DMS53 (cell line): ENCODE measurements at regions not wholly inside any gene's neighbourhood (a gene's known extent, or its start where the extent isn't known, plus 50 kb on each side); places are given as distances from the start of the nearest gene placed in this dataset.

Source experiments
- DNase-seq: peaks from one replicate; lab custom pipeline; 2025; lab: John Stamatoyannopoulos, UW

DNA sequence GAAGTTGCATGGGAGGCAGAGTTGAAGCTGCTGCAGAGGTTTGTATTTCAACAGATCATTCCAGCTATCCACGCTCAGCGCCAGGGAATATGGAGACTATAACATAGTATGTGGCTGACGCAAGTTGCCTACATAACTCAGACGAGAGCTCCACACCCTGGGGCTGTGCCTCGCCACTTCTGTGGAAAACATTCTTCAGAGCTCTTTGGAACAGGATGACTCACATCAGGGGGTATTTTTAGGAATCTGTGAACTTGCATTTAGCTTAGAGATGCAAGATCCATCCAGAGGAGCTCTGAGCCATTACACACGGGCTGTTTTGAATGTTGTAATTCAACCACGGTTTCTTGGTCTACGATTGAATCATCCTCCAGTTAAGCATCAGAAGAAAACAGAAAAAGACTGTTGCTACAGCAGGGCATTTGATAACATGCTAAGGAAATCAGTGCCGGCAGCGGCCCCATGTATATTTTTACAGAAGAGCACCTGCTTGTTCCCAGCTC is 481.5 kb upstream of the AKR1E2 start:
- no peak for DNase-seq

DNA sequence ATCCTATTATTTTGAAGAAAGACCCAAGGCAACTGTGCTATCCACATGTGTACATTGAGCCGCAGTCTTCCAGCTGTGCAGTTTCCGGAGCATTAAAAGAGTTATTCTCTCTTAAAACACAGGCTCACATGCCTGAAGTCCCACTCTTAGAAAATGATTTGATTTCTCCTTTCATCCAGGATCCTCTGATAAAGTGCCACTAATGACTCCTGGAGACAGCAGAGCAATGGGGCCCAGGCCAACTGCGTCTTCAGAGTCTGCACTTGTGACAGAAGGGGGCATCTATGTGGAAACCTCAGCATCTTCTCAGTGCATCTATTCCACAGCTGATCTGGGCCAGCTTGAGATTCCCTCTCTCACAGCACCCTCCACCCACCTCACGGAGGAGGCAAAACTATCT is 482.1 kb upstream of the AKR1E2 start:
- no peak for DNase-seq

DNA sequence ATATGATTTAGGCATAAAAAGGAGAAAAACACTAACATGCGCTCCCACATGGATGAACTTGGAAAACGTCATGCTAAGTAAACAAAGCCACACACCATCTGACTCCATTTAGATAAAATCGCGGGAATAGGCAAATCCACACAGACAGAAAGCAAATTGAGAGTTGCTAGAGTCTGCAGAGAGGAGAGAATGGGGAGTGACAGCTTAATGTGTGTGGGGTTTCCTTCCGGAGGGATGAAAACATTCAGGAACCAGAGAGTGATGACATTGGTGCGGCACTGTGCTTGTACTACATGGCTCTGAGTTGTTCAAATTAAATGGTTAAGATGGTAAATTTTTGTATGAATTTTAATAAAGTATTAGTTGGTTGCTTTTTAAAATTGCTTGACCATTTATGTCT is 482.9 kb upstream of the AKR1E2 start:
- no peak for DNase-seq

DNA sequence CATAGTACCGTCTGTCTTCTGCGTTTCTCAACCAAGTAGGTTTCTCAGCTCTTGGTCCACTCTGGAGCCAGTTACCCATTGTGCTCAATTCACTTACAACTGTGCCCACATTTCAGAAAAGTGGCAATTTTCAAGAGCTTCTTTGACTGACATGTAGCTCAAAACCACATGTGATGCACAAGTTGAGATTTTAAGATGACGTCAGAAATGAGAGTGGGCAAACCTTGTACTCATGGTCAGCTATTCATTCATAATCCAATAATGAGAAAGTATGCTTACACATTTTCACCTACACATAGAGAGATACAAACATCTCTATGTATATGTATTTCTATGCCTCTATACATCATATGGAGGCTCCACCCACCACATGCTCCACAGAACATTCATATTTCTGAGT is 487.2 kb upstream of the AKR1E2 start:
- no peak for DNase-seq

DNA sequence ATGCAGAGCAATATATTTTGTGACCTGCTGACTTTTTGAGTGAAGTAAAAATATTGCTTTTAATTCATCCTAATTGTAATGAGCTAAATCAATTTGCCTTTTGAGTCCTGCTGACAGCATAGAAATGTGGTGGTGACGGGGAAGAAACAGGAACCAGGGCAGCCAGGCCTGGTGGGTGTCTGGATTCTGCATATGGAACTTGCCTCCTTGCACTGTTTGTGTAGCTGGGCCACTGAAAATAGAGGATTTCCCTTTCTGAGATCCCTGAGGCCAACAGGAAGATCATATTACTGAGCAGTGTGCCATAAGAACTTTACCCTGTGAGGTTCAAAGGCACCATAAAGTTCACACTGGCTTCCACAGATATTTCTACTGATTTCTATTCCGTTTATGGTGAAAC is 488.4 kb upstream of the AKR1E2 start:
- DNase-seq = no peak

DNA sequence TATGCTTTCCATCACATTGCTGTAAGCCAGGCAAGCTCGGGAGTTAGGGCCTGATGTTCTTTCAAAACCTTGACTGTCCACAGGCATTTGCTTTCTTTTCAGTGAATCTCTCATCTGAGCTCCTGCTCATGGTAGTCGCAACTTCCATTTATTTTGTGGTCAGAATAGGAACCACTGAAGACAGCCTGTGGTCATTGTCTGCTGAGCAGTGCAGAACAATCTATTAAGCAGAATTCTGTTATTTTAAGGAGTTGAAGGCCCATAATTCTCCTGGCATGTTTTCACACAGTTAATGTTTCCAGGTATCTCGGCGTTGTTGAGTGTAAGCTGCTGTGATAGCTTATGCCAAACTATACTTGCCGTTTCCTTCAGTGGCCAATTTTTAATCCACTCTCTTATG is 491.1 kb upstream of the AKR1E2 start:
- no peak for DNase-seq

DNA sequence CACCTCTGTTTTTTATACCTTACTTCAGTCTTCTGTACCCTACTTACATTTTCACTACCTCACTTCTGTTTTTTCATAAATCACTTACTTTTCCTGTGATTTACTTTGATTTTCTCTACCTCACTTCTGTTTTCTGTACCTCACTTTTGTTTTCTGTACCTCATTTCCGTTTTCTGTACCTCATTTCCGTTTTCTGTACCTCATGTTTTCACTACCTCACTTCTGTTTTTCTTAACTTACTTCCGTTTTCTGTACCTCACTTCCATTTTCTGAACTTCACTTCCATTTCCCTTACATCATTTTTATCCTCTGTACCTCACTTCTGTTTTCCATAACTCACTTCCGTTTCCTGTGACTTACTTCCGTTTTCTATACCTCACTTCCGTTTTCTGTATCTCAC is 492.0 kb upstream of the AKR1E2 start:
- no peak for DNase-seq

DNA sequence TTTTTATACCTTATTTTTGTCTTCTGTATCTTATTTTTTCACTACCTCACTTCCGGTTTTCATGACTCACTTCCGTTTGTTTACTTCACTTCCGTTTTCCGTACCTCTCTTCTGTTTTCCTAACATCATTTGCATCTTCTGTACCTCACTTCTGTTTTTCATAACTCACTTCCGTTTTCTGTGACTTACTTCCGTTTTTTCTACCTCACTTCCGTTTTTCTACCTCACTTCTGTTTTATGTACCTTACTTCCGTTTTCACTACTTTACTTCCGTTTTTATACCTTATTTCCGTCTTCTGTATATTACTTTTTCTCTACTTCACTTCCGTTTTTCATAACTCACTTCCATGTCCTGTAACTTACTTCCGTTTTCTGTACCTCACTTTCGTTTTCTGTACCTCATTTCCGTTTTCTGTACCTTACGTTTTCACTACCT is 492.5 kb upstream of the AKR1E2 start:
- DNase-seq = no peak

DNA sequence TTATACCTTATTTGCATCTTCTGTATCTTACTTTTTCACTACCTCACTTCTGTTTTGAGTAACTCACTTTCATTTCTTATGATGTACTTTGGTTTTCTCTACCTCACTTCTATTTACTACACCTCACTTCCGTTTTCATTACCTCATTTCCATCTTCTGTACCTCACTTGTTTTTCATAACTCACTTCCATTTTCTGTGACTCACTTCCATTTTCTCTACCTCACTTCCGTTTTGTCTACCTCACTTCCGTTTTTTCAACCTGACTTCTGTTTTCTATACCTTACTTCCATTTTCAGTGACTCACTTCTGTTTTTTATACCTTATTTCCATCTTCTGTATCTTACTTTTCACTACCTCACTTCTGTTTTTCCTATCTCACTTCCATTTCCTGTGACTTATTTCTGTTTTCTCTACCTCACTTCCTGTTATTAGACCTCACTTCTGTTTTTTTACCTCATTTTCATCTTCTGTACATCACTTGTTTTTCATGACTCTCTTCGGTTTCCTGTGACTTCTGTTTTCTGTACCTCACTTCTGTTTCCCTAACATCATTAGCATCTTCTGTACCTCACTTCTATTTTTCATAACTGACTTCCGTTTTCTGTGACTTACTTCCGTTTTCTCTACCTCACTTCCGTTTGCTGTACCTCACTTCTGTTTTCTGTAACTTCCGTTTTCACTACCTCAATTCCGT is 493.1 kb upstream of the AKR1E2 start:
- no peak for DNase-seq

DNA sequence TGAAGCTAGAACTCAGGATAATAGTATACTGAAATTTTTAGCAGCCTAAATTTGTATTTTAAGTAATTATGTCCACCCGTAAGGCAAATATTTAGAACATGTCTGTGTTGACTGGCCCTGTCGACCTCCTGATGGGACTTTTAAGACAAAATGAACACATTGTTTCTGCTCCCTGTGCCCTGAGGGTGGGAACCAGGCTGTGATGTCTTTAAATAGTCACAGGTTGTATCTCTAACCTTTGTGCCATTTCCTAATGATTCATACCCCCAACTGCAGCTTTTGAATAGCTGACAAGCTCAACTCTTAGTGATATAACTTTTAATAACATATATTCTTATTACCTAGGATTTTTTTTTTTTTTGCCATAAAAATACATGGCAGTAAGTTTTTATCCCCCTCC is 494.9 kb upstream of the AKR1E2 start:
- DNase-seq = no peak

DNA sequence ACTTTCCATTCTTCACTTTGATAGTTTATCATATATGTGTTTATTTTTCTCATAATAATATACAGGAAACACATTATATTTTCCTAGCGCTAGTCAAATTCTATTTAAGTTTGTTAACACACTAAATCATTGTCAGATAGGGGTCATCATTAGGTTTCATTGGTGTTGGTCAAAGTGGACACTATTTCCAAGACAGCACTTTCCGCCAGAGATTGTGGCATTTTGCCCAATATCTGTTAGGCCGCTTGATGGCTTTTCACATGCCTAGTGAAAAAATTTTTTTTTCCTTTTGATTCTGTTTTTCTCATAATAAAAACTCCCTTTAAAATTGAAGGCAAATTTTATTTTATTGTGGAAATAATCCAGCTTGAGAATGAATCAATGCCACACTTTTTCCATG is 495.4 kb upstream of the AKR1E2 start:
- no peak for DNase-seq

DNA sequence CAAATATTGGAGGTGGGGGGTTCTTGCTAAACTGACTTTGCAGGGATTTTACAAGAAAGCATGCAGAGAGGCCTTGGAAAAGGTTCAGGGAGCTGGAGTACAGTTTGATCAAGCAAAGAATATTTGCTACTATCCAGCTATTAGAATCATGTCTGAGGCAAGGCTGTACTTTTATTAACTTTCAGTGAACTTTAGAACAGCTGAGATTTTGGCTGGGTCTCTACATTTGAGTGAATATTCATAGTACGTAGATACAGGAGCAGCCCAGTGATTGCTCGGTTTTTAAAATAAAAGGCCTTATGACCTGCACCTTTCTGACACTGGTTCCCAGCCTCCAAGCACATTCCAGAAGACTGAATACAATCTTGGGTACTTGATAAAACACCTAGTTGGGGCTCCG is 496.8 kb upstream of the AKR1E2 start:
- no peak for DNase-seq

DNA sequence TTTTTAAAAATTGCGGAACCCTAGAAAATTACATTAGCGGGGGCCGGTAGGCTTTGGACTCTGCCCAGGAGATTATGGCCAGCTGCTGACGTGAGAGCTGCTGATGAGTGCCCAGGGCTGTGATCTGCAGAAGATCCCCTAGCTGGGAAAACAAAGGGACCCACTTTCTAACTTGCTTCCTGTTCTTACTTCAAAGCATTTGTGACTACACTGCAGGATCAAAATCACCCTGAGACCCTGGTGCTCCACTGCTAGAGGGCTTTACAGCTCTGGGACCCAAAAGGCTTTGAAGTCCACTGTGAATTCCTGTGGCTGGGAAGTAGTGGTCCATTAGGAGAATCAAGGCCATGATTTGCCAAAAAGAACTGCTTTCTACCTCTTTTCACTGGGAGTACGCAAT is 499.4 kb upstream of the AKR1E2 start:
- no peak for DNase-seq

DNA sequence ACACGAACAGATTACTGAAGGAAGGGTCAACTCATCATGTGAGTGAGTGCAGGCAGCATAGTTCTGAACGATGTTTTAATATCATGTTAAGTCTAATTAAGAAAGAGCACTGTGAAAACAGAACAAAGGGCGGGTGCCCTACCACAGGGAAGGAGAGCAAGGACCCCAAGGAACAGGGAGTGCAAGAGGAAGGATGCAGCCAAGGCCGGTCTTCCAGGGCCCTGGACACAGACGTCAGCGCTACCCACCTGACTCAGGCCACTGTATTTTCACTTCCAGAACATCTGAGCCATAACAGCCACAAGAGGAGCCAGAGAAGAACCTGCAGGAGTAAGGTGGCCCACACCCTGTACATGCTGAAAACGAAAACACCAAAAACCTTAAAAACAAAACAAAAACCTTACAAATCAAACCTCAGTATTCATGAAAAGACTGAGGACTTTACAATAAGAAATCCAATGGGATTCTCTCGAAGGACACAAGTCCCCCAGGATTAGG is 506.1 kb upstream of the AKR1E2 start:
- DNase-seq = no peak

DNA sequence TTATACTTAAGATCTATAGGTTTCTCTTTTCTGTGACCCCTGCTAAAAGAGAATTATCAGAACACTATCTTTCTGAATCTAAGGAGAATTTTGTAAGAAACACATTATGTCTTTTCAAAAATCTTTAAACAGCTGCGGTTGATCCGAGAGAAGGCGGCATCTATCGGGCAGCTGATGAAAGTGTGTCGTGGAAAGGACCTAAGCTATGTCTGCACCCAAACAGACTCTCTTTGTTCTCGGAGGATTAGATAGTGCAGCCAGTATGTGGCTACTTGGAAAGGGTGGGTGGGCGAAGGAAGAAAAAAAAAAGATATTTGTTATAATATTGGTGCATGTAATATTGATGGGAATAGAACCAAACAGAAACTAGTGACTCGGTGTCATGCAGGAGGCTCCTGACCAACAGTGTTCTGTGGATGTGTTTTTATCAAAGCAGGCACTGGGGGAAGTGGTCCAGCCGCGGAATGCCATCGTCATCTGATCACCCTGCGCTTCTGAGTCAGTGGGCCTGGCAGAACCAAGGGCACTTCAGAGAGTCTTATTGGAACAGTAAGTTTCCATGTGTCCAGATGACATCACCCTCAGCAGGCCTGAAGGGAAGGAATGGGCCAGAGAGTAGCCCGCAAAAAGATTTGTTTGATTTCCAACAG is 509.7 kb upstream of the AKR1E2 start:
- DNase-seq = no peak

DNA sequence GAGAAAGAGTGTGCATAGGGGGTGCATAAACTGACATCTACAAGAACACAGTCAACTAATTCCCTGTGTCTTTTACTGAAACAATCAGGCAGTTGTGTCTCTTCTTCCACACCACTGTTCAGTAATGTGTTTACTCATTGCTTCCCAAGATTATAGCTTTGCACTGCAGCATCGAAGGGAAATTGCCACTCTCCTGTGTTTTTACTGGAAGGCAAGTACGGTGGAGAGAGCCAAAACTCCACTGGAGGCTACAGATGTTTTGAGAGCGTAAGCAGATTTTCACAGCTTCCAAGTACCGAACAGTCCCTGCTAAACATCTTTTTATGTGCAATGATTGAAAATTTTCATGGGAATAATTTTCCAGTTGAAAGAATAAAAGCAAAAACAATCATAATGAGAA is 510.5 kb upstream of the AKR1E2 start:
- no peak for DNase-seq

DNA sequence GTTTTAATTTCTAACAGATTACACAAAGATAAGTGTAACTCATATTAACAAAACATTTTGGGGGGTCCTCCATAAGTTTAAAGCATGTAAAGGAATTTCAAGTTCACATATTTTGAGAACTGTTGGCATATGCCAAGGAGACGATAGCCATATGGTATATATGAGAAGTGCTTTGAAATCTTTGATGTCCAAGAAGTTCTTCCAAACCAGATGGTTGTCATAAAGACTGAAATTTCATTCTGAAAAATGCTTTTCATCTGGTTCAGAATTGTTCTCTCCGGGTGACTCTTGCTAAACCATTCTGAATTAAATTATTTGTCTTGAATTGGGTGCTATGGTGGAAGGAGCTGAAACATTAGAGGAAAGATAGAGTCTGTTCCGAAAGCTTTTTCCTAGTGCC is 513.0 kb upstream of the AKR1E2 start:
- no peak for DNase-seq

DNA sequence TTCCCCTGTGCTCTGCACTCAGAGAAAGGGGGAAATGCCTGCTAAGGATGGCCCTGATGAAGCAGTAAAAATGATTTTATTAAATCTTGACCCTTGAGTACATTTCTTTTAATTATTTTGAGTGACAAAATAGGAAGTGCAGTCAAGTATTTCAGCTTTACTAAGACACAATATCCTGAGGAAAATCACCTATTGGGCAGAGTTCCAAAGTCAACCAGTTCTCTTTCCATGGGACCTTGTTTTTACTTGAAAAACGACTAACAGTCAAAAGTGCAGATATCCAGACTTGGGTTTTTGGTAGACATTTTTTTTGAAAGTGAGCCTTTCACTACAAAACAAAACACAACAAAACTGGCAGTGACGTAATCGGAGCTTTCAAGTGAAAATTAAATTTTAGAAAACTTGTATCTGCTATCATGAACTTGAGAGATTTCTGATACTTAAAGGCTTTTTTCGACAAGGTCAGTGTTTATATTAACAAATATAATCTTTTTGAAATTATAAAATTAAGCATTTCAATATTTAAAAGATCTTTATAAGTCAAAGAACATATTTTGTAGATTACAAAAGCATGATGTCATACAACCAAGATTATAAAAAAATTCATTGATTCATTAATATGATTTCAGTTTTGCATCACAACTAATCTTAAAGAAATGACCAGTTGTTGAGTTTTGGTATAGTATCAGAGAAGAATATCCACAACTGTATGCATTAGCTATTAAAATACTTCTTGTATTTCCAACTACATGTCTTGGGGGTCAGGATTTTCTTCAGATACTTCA is 513.8 kb upstream of the AKR1E2 start:
- DNase-seq = no peak

DNA sequence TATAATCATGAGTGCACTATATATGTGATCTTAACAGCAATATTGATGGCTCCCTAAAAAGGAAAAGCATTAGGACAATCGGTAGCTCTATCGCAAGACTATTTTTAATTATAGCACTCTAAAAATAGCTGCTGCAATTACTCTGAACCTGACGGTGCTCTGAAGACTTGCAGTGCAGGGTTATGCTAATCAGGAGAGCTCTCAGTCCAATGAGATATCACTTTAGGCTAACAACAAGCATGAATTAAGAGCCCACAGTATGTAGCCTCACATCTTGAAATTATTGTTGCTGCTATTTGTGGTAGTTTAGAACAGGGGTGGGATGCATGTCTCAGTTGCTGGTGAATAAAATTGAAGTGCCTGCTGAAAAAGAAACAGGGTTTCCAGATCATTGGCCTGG is 515.8 kb upstream of the AKR1E2 start:
- DNase-seq = no peak

DNA sequence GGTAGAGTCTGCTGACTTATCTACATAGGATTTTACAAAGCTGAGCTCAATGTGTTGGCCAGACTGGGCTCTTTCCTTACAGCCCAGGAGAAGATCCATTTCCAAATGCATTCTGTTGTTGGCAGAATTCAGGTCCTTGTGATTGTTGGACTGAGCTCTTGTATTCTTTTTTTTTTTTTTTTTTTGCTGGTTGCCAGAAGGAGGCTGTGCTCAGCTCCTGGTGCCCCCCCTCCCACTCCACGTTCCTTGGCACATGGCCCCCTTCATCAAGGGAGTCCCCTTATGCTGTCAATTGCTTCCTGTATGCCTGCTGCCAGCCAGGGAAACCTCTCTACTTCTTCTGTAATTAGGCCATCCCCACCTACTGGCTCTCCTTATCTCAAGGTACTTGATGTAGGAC is 518.1 kb upstream of the AKR1E2 start:
- no peak for DNase-seq

DNA sequence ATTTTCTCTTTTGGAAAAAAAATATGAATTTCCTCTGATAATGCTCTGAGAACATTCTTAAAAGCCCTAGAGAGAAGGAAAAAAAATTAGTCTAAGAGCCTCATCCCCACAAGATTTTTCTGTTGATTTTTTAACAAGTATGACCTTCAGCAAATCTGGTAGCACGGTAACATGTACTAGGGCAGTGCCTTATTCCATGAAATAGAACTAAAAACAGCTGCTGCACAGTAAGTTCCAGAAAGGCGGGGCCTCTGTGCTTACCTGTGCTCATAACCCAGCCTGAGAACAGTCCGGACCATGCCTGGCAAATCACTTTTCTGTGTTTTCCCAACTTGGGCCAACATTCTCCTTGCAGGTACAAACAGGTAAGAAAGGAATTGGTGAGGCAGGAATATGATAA is 519.1 kb upstream of the AKR1E2 start:
- no peak for DNase-seq

DNA sequence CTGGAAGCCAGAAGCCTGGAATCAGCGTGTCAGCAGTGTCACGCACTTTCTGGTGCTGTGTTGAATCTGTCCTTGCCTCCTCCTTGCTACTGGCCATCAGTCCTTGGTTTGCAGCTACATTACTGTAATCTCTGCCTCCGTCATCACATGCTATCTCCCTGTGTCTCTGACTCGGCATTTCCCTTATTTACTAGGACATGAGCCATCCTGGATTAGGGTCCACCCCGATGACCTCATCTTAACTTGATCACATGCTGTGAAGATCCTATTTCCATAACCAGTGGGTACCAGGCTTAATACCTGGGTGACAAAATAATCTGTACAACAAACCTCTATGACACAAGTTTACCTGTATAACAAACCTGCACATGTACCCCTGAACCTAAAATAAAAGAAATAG is 518.0 kb upstream of the KLF6 start:
- no peak for DNase-seq
